DMS153 (cell line): ENCODE measurements at regions not wholly inside any gene's neighbourhood (a gene's known extent, or its start where the extent isn't known, plus 50 kb on each side); places are given as distances from the start of the nearest gene placed in this dataset.

Experiments
- DNase-seq: peaks from one replicate; lab custom pipeline; 2025; lab: John Stamatoyannopoulos, UW

- DNase-seq = no peak
These were observed 365.7 kb upstream of the CPEB2 start for GRCh38 chr4:14636563-14636962.

GRCh38 chr4:14640476-14640875 lies 361.8 kb upstream of the CPEB2 start:
- no peak for DNase-seq

GRCh38 chr4:14641871-14642270 lies 360.4 kb upstream of the CPEB2 start:
- DNase-seq = no peak

- DNase-seq = no peak
These were observed 357.6 kb upstream of the CPEB2 start for GRCh38 chr4:14644580-14645282.

GRCh38 chr4:14646831-14647230 lies 355.4 kb upstream of the CPEB2 start:
- no peak for DNase-seq

- no peak for DNase-seq
These were observed 352.2 kb upstream of the CPEB2 start for GRCh38 chr4:14650127-14650526.

- DNase-seq = no peak
These were observed 349.8 kb upstream of the CPEB2 start for GRCh38 chr4:14652522-14652921.

- no peak for DNase-seq
These were observed 348.9 kb upstream of the CPEB2 start for GRCh38 chr4:14653338-14653737.

- no peak for DNase-seq
These were observed 343.0 kb upstream of the CPEB2 start for GRCh38 chr4:14659286-14659685.

- no peak for DNase-seq
These were observed 334.6 kb upstream of the CPEB2 start for GRCh38 chr4:14667624-14668151.

GRCh38 chr4:14668296-14668695 lies 334.0 kb upstream of the CPEB2 start:
- no peak for DNase-seq

GRCh38 chr4:14669371-14669770 lies 332.9 kb upstream of the CPEB2 start:
- DNase-seq = no peak

- DNase-seq = no peak
These were observed 331.1 kb upstream of the CPEB2 start for GRCh38 chr4:14671146-14671545.

- DNase-seq = no peak
These were observed 326.8 kb upstream of the CPEB2 start for GRCh38 chr4:14675279-14675985.

- no peak for DNase-seq
These were observed 322.4 kb upstream of the CPEB2 start for GRCh38 chr4:14679906-14680305.

- DNase-seq = no peak
These were observed 321.0 kb upstream of the CPEB2 start for GRCh38 chr4:14681330-14681729.

GRCh38 chr4:14693728-14694127 lies 308.6 kb upstream of the CPEB2 start:
- DNase-seq = no peak

GRCh38 chr4:14695095-14695845 lies 307.0 kb upstream of the CPEB2 start:
- no peak for DNase-seq

GRCh38 chr4:14700083-14700482 lies 302.2 kb upstream of the CPEB2 start:
- no peak for DNase-seq

GRCh38 chr4:14700544-14700943 lies 301.7 kb upstream of the CPEB2 start:
- DNase-seq = no peak

GRCh38 chr4:14701389-14701788 lies 300.9 kb upstream of the CPEB2 start:
- DNase-seq = no peak

- no peak for DNase-seq
These were observed 300.4 kb upstream of the CPEB2 start for GRCh38 chr4:14701896-14702295.

- DNase-seq = no peak
These were observed 293.7 kb upstream of the CPEB2 start for GRCh38 chr4:14708574-14708973.
